HepG2 (cell line): ENCODE measurements at regions not wholly inside any gene's neighbourhood (a gene's known extent, or its start where the extent isn't known, plus 50 kb on each side); places are given as distances from the start of the nearest gene placed in this dataset.

ENCODE experiments used
- ATAC-seq: fragments of 200-7000 bp; cut with Tn5 transposase; 3 replicates; pipeline ENCODE4 v1.9.1; 2020; ENCODE audit warnings: mild to moderate bottlenecking, moderate library complexity
- BruUV-seq: library from RNA; stranded (reverse); fragments of 400-500 nt; replicated peaks from 2 replicates; lab custom pipeline; 2021; lab: Mats Ljungman, UMichigan
- CTCF ChIA-PET: fragments of 300-600 bp; formaldehyde crosslinking; extraction: SDS; loops from one replicate; lab custom pipeline; 2021; ENCODE audit warnings: low total read pairs, inconsistent platforms, low intra/inter-chr PET ratio; lab: Yijun Ruan, JAX
- POLR2A ChIA-PET: fragments of 350-600 bp; sonication (Branson Sonifier 250); formaldehyde crosslinking; loops from one replicate; lab custom pipeline; 2020; ENCODE audit warnings: antibody characterized with exemption, inconsistent platforms; lab: Yijun Ruan, JAX
- DNase-seq: peaks from one replicate; pipeline ENCODE4 v3.0.0-alpha.2; 2015; ENCODE audit warnings: low spot score
- FAIRE-seq: peaks from 3 replicates; lab custom pipeline; 2011; peaks lifted over from hg19 to GRCh38; lab: Jason Lieb, UNC
- H2AFZ ChIP-seq: one replicate; pipeline ENCODE4 v1.6.1; 2011; ENCODE audit warnings: low read length, inconsistent platforms
- H3K27ac ChIP-seq: fragments of 300-600 bp; 3 replicates; pipeline ENCODE4 v1.8.0; 2011; ENCODE audit warnings: mixed run types, mild to moderate bottlenecking, mixed read lengths, low read length, inconsistent platforms; ENCODE audit not compliant: insufficient read depth; ENCODE audit errors: extremely low read length
- H3K27me3 ChIP-seq, 2 experiments: fragments of 200-600 bp in 1 of 2; 2 replicates in 1 of 2; 3 replicates in 1 of 2; pipeline versions ENCODE4 v1.6.0 to v1.8.0; 2011; ENCODE audit warnings: low read length in 2 of 2, mild to moderate bottlenecking in 2 of 2, moderate library complexity in 2 of 2, inconsistent platforms in 1 of 2; ENCODE audit not compliant: insufficient read depth in 2 of 2, control insufficient read depth in 1 of 2
- H3K36me3 ChIP-seq, 2 experiments: fragments of 200-600 bp in 1 of 2; replicated peaks in 1 of 2; 2 replicates in 1 of 2; 3 replicates in 1 of 2; pipeline versions ENCODE4 v1.5.1 to v1.8.0; 2011; ENCODE audit warnings: low read length in 2 of 2, inconsistent platforms in 1 of 2; ENCODE audit not compliant: insufficient read depth in 2 of 2, control insufficient read depth in 1 of 2
- H3K4me1 ChIP-seq: 2 replicates; pipeline ENCODE4 v1.5.1; 2012; ENCODE audit warnings: low read length, inconsistent platforms; ENCODE audit not compliant: insufficient read depth
- H3K4me2 ChIP-seq: 2 replicates; pipeline ENCODE4 v1.6.0; 2011; ENCODE audit warnings: low read depth, low read length, inconsistent platforms
- H3K4me3 ChIP-seq, 3 experiments: fragments of 200-600 bp in 1 of 3; sonication (generic), shearing (Covaris generic) in 1 of 3; replicated peaks in 1 of 3; 2 replicates each; pipeline ENCODE4 v1.5.1; 2011 to 2016; ENCODE audit warnings: low read length in 3 of 3, inconsistent platforms in 2 of 3, low read depth in 2 of 3, mild to moderate bottlenecking in 2 of 3, control low read depth in 1 of 3, mixed read lengths in 1 of 3; ENCODE audit not compliant: insufficient read depth in 1 of 3
- H3K79me2 ChIP-seq: one replicate; pipeline ENCODE4 v1.6.1; 2011; ENCODE audit warnings: low read length, inconsistent platforms; ENCODE audit not compliant: insufficient read depth
- H3K9ac ChIP-seq: 2 replicates; pipeline ENCODE4 v1.6.0; 2011; ENCODE audit warnings: mild to moderate bottlenecking, low read depth, low read length, inconsistent platforms; ENCODE audit not compliant: insufficient read depth
- H3K9me3 ChIP-seq: 2 replicates; pipeline ENCODE4 v1.5.1; 2012; ENCODE audit warnings: mild to moderate bottlenecking, low read length
- H4K20me1 ChIP-seq: 2 replicates; pipeline ENCODE4 v1.6.0; 2011; ENCODE audit warnings: inconsistent platforms, mild to moderate bottlenecking, low read length, moderate library complexity; ENCODE audit not compliant: insufficient read depth
- CENPX ChIP-seq: sonication (generic); formaldehyde crosslinking; IDR thresholded peaks from 2 replicates; pipeline ENCODE4 v1.9.0; 2021; ENCODE audit warnings: mild to moderate bottlenecking, missing genetic modification reagents, moderate library complexity
- DMAP1 ChIP-seq: IDR thresholded peaks from 2 replicates; pipeline ENCODE4 v1.6.1; 2016
- JUN ChIP-seq: sonication (generic); formaldehyde crosslinking; IDR thresholded peaks from 2 replicates; pipeline ENCODE4 v1.4.0; 2020; ENCODE audit warnings: mild to moderate bottlenecking, missing genetic modification reagents
- NR3C1 ChIP-seq: sonication (generic); formaldehyde crosslinking; IDR thresholded peaks from 2 replicates; pipeline ENCODE4 v1.4.0; 2020; ENCODE audit warnings: missing genetic modification reagents
- PRMT3 ChIP-seq: sonication (generic); formaldehyde crosslinking; IDR thresholded peaks from 2 replicates; pipeline ENCODE4 v1.8.1; 2022; ENCODE audit warnings: low read depth, mild to moderate bottlenecking, moderate library complexity, missing genetic modification reagents, borderline replicate concordance
- ZFP41 ChIP-seq: sonication (generic); formaldehyde crosslinking; IDR thresholded peaks from 2 replicates; pipeline ENCODE4 v1.4.0; 2020; ENCODE audit warnings: mild to moderate bottlenecking, missing genetic modification reagents, borderline replicate concordance
- ZNF17 ChIP-seq: sonication (generic); formaldehyde crosslinking; IDR thresholded peaks from 2 replicates; pipeline ENCODE4 v1.5.0; 2020; ENCODE audit warnings: mild to moderate bottlenecking, missing genetic modification reagents
- ZNF552 ChIP-seq: sonication (generic); formaldehyde crosslinking; IDR thresholded peaks from 2 replicates; pipeline ENCODE4 v1.9.0; 2022; ENCODE audit warnings: missing genetic modification reagents, mild to moderate bottlenecking, borderline replicate concordance
- ZNF777 ChIP-seq: sonication (generic); formaldehyde crosslinking; IDR thresholded peaks from 2 replicates; pipeline ENCODE4 v1.4.0; 2020; ENCODE audit warnings: missing genetic modification reagents
- ZNF788 ChIP-seq: sonication (generic); formaldehyde crosslinking; IDR thresholded peaks from 2 replicates; pipeline ENCODE4 v1.5.0; 2020; ENCODE audit warnings: mild to moderate bottlenecking, missing genetic modification reagents, borderline replicate concordance
- WGBS: methylation state at CpG from one replicate; pipeline ENCODE4 v1.1.6; 2017; ENCODE audit warnings: low lambda C conversion rate; 5-methylcytosine and 5-hydroxymethylcytosine counted together
- in situ Hi-C: cut with HindIII; loops from 2 replicates; pipeline ENCODE4 v1.10.0; 2017; ENCODE audit warnings: low pct_unique_long_range_greater_than_20kb; ENCODE audit not compliant: extremely low pct_ligation_motif_present
- intact Hi-C: fragments of 100-400 bp; cut with micrococcal nuclease; formaldehyde crosslinking; loops from one replicate; pipeline ENCODE4 v1.10.0; 2022; ENCODE audit not compliant: unreplicated experiment
- TF ChIP-seq, protein P1 (sequence below): sonication (generic); formaldehyde crosslinking; IDR thresholded peaks from 2 replicates; pipeline ENCODE4 v1.4.0; 2020; ENCODE audit warnings: missing genetic modification reagents, borderline replicate concordance
- TF ChIP-seq, protein P2 (sequence below): sonication (generic); formaldehyde crosslinking; conservative IDR thresholded peaks from 2 replicates; pipeline ENCODE4 v1.4.0; 2020; ENCODE audit warnings: missing genetic modification reagents

DNA sequence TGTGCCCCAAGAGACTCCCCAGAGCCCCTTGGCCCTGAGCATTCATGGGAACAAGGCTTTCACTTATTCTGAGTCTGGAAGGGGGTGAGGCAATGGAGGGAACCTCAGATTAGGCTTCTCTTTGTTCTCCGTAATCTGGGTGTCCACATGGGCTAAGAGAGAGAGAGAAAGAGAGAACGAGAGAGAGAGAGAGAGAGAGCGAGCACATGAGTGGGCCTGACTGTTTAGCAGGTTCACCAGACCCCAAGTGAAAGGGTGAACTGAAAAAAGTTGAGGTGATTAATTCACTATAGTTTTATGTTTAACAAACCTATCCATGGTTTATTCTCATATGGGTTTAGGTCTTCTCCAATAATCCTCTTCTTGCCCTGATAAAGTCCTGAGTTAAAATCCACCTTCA is 183.4 kb upstream of the VASH1 start (continued):
- TF ChIP-seq, protein P1, sequence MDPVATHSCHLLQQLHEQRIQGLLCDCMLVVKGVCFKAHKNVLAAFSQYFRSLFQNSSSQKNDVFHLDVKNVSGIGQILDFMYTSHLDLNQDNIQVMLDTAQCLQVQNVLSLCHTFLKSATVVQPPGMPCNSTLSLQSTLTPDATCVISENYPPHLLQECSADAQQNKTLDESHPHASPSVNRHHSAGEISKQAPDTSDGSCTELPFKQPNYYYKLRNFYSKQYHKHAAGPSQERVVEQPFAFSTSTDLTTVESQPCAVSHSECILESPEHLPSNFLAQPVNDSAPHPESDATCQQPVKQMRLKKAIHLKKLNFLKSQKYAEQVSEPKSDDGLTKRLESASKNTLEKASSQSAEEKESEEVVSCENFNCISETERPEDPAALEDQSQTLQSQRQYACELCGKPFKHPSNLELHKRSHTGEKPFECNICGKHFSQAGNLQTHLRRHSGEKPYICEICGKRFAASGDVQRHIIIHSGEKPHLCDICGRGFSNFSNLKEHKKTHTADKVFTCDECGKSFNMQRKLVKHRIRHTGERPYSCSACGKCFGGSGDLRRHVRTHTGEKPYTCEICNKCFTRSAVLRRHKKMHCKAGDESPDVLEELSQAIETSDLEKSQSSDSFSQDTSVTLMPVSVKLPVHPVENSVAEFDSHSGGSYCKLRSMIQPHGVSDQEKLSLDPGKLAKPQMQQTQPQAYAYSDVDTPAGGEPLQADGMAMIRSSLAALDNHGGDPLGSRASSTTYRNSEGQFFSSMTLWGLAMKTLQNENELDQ = no peak
- TF ChIP-seq JUN (CRISPR knock-in tag) (no peak), ZNF777 (CRISPR knock-in tag) (no peak), ZNF17 (CRISPR knock-in tag) (no peak), CENPX (no peak), NR3C1 (CRISPR knock-in tag) (no peak), ZFP41 (CRISPR knock-in tag) (no peak), ZNF788 (CRISPR knock-in tag) (no peak), PRMT3 (CRISPR knock-in tag) (no peak), DMAP1 (CRISPR knock-in tag) (no peak)

DNA sequence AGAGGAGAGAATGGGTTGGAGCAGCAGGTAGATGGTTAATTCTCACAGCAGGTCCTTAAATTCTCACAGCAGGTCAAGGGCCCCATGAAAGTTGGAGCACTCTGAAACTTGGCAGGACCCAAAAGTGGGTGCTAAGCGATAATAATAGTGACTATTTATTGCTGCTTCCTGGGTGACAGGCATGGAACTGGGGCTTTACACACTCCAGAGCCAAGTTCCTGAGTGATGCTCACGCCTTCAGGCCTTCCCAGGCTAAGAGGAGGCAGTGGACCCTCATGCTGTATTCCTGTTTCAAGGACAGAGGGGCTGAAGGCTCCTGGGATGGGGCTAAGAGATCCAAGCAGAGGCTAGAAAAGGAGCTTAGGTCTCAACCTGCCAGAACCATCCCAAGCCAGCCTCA is 180.9 kb upstream of the VASH1 start:
- FAIRE-seq = no peak
- TF ChIP-seq, protein P2, sequence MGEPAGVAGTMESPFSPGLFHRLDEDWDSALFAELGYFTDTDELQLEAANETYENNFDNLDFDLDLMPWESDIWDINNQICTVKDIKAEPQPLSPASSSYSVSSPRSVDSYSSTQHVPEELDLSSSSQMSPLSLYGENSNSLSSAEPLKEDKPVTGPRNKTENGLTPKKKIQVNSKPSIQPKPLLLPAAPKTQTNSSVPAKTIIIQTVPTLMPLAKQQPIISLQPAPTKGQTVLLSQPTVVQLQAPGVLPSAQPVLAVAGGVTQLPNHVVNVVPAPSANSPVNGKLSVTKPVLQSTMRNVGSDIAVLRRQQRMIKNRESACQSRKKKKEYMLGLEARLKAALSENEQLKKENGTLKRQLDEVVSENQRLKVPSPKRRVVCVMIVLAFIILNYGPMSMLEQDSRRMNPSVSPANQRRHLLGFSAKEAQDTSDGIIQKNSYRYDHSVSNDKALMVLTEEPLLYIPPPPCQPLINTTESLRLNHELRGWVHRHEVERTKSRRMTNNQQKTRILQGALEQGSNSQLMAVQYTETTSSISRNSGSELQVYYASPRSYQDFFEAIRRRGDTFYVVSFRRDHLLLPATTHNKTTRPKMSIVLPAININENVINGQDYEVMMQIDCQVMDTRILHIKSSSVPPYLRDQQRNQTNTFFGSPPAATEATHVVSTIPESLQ (CRISPR knock-in tag) = no peak
- no peak for TF ChIP-seq ZNF552 (CRISPR knock-in tag)

More for the DNA sequence above, 180.9 kb upstream of the VASH1 start:
- Histone ChIP-seq H2AFZ (no peak overlapping the region), H3K4me3 (no peak overlapping the region), H3K9ac (no peak overlapping the region), H3K4me2 (no peak overlapping the region), H3K79me2 (no peaks in the 10 kb centered on the region), H4K20me1 (no peaks in the 10 kb centered on the region), H3K36me3 (no peaks in the 10 kb centered on the region), H3K9me3 (no peaks in the 10 kb centered on the region), H3K27ac (no peak overlapping the region), H3K27me3 (peaks cover 0 to 16% of the 10 kb centered on the region in 2 experiments; a peak in 3 of 5 replicates), H3K4me1 (no peaks in the 10 kb centered on the region)
- no peak for ATAC-seq
- POLR2A ChIA-PET = no interaction called here
- no TSS peak for BruUV-seq
- CTCF ChIA-PET = no interaction called here
- in situ Hi-C loops = no loop called here
- DNase-seq = no peak
- 17% methylated on average over 2 of the region's 2 CpGs for WGBS
- intact Hi-C loops = no loop called here
